Brain pericyte (primary cell): ENCODE measurements at regions not wholly inside any gene's neighbourhood (a gene's known extent, or its start where the extent isn't known, plus 50 kb on each side); places are given as distances from the start of the nearest gene placed in this dataset.

Experiments used
- DNase-seq: peaks from one replicate; pipeline ENCODE4 v3.0.0-alpha.2; 2012; ENCODE audit warnings: low read depth, low spot score

DNA sequence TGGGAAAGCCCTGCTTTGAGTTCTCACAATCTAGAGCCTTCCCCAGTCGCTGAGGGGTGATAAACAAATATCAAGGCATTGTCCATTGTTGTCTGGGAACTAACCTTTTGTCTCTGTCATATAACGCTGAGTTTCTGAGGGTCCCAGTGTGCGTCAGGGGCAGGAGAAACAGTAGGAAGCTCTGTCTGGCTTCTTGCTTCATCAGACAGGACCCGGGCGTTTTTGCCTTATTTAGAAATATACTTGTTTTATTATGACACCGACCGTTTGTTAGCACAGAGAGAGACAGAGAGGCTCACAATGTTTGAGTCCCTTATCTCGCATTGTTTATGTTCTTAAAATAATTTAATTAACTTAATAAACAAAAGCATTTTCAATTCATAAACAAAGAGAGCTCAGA, 204.9 kb upstream of the GAS1 start:
- no peak for DNase-seq

GRCh38 chr9:87156247-87156646, 208.9 kb upstream of the GAS1 start:
- DNase-seq, result no peak

GRCh38 chr9:87157366-87158031, 210.2 kb upstream of the GAS1 start:
- no peak for DNase-seq

- no peak for DNase-seq
Measured at GRCh38 chr9:87158765-87159164, 211.5 kb upstream of the GAS1 start.

DNA sequence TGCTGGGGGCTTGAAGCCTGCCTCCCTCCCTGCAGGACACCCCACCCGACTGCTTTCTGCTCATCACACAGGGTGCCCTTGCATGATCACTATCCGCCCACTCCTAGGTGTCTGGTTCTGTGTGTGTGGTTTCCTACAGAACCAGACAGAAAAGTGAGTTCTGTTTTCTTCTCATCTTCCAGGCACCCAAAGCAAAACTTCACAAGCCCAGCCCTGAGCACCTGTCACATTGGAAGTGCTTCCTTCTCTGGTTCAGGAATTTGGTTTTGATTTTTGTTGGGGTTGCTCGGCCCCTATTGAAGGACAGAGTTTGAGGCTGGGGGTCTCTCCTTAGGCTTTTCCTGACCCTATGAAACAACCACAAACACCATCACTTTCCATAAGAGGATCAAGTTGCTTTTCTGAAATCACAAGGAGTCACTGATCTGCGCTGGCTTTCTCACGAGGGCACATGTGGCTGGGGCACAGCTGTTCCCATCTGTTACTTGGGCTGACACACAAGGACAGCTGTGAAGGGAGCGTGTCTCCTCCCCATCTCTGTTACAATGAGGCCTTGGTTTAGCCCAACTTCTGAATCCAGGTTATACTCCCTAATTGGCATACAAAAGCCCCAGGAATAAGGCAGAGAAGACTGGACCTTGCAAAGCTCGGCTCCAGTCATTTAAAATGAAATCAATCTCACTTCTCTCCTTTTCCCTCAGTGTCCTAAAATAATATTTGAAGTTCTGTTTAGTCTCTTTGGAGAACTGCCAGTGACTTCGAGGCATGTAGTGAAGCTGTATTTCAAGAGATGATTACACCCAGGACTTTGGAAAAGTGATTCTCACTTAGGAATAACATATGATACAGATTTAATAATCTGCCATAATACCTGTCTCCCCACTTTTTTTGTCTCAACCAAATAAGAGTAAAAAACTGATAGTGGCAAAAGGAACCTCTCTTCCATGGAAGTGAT, 213.1 kb upstream of the GAS1 start:
- no peak for DNase-seq

GRCh38 chr9:87167161-87167560, 219.9 kb upstream of the GAS1 start:
- DNase-seq, result no peak

GRCh38 chr9:87167582-87167981, 220.3 kb upstream of the GAS1 start:
- DNase-seq, result no peak

DNA sequence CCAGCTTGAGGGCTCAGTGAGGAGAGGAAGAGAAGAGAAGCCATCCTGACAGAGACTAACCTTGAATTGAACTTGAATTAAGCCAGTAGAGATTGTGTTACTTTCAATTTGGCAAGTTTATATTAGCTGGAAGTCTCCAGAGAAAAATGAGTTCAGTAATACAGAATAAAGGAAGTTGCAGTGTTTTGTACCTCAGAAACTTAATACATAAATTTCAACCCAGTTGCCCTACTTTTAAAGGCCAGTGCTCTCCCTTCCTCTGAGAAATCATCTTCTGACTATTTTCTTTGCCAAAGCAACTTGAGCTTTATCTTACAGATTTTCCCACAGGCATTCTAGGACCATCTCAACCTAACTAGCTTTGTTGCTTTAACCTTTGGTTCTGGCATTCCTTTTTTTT, 231.0 kb upstream of the GAS1 start:
- DNase-seq, result no peak

GRCh38 chr9:87179553-87180340, 232.4 kb upstream of the GAS1 start:
- no peak for DNase-seq

- no peak for DNase-seq
Measured at GRCh38 chr9:87180361-87180760, 233.1 kb upstream of the GAS1 start.

GRCh38 chr9:87180841-87181240, 233.5 kb upstream of the GAS1 start:
- no peak for DNase-seq

DNA sequence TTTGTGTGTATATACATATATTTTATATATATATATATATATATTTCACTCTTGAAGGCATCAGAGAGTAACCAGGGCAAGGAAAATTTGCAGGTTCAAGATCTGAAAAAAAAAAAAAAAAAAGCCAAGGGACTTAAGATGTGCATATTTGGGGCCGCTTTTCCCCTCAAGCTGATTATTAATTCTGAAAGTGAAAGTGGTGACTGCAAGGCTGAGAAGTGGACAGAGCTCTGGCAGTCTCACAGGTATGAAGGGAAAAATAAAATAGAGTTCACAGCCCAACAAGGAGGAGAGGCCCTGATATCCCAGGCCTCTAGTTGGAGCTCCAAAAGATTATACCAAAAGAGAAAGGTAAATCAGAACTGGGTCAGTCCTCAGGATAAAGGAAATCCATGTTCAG, 234.4 kb upstream of the GAS1 start:
- no peak for DNase-seq

DNA sequence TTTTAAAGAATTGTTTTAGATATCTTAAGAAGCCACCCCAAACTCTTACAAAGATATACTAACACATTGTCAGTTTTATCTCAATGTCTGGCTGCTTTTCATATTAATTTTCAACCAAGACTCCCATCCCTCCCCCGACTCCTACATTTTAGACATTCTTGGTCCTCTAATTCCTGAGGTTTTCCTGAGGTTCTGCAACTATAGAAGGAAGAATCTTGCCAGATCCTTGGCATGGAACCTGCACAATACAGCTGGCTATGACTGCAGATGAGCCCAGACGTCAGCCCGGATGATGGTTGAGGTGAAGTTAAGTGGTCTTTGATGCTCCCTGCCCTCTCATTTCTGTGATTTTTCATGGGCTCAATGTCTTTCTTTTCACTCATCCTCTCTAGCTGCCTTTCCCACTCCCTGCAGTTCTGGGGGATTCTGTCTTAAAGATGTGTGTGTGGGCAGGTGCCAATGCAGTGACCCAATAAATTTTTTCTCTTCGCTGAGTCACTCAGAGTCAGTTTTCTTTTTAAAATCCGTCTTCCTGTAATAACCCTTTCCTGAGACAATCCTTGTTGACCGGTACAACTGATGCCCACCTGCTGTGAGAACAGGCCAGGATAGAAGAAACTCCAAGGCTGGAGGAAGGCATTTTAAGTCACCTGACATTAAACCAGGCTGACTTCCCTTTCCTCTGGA, 237.8 kb upstream of the GAS1 start:
- DNase-seq, result no peak

DNA sequence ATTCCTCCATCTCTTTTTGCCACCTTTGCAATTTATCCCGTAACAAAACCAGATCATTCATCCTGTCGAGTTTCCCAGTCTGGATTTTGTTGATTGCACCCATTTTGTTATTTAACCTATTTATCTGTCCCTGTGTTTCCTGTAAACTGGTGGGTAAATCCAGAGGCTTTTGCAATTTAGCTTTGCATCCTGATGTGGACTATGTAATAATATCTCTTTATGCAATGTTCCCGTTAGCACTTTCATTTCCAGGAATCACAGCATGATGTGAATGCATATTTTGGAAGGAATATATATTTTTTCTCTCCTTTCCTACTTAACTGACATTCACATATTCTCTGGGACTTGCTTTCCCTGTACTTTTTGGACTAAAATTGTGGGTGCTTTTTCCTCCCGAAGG, 240.3 kb upstream of the GAS1 start:
- no peak for DNase-seq

DNA sequence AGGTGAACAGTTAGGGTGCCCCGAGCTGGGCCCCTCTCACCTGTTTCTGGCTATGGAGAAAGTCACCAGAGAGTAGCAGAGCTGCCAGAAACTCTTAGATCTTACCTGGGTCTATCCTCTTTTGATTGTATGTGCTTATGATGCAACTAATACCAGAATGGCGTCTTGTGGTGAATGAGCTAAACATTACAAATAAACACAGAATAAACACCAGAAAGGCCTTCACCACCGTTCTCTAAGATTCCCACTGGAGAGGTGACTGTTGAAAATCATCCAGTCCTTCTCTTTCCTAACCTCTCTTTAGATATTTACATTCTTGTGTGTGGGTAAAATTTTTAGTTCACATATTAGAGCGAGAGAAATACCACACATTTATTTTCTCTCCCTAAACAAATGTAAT, 241.7 kb upstream of the GAS1 start:
- DNase-seq, result no peak

GRCh38 chr9:87193151-87193550, 245.8 kb upstream of the GAS1 start:
- DNase-seq, result no peak

- DNase-seq, result peak; percentile 64
Measured at GRCh38 chr9:87193925-87194868, 246.9 kb upstream of the GAS1 start.

DNA sequence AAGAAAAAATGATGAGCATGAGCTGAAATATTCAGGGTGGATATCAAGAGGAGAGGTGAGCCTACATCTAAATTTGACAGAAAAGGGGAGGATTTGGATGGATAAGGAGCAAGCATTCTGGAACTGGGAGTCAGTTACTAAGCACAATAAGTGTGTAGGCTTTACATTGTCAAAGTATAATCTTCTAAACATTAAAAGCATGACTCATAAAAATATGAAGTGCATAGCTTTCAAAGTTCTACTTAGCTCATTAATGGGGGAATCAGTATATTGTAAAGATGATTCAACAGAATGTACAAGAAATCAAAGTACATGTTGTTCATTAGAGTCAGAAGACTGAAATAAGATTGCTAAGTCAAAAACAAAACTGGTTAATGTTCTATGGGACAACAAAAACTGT, 248.0 kb upstream of the GAS1 start:
- DNase-seq, result no peak

DNA sequence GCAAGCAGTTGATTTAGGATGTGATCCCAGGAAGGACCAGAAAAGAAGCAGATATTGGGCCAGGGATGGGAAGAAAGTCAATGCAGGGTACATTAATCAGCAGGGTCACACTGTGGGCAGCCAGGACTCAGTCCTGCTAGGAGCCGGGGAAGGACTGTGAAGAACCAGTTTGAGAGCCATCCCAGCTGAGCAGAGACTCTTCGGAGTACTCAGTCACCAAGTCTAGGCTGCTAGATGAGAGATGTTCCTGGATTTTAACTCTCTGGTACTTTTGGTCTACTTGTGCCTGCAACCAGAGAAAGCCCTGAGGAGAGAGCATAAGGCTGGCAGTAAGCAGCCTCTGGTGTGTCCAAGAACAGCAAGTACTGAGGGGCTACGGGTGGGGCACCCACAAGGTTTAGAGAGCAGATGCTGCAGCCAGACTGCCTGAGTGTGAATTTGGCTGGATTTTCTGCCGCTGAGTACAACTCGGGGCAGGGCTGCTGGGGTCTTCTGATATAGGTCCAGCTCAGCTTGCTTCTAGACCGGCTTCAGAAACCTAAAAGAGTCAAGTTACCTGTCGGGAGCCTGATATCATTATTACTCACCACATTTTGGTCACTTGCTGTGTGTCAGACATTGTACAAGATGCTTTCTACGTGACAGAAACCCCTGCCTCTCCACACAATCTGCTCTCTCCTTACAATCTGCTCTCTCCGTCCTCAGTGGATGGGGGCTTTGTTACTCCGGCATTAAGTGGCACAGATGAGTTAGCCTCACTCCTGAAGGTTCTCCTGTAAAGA, 250.2 kb upstream of the GAS1 start:
- no peak for DNase-seq

DNA sequence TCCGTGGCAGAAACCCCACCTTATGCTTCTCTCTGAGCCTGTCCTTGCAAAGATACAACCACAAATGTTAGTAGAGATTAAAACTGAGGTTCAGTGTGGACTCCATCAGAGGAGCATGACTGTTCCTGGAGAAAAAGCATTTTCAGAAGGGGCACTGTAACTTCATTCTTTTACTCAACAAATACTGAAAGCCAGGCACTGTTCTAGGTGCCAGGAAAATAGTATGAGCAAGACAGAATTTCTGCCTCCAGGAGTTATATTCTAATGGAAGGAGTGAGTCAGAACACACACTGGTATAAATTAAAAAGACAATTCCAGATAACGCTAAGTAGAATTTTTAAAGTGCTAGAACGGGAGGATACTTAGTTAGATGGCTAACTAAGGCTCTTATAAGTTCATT, 251.4 kb upstream of the GAS1 start:
- no peak for DNase-seq
